ENCODE measurements at regions not wholly inside any gene's neighbourhood (a gene's known extent, or its start where the extent isn't known, plus 50 kb on each side); places are given as distances from the start of the nearest gene placed in this dataset.

DNA sequence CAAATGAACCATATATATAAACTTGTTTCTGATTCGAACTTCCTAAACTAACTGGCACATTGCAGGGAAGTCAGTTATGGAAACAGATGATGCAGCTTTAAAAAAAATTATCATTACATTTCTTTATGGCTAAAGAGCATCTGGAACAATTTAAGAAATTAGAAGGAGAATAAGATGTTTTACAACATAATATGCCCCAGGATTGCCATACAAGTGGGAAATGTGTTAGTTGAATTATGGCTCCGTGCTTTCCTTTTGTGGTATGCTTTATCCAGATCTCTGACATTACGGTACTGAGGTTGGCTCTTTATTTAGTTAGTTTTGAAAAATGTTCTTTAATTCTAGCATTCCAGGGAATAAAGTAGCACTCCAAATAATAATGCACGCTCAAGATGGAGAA, 343.0 kb upstream of the ZFP64 start:
- DNase-seq (no peak), FAIRE-seq (no peak)
- H3K36me3 ChIP-seq (ENCODE audit: control insufficient read depth in 3 of 3, insufficient read depth in 2 of 3, low read depth in 1 of 3, low read length in 3 of 3): no peaks in the 10 kb centered on the region
- no peaks in the 10 kb centered on the region for H3K9me3 ChIP-seq (ENCODE audit: control insufficient read depth in 2 of 2, insufficient read depth in 1 of 2, low read depth in 1 of 2, low read length in 1 of 2)
- H3K27me3 ChIP-seq (ENCODE audit: control insufficient read depth in 3 of 3, insufficient read depth in 3 of 3, low read length in 3 of 3): peaks cover 0 to 3% (median 2%) of the 10 kb centered on the region in 3 donors
- no peak overlapping the region for H3K27ac ChIP-seq (ENCODE audit: low read depth in 1 of 3, low read length in 2 of 3)
- no peaks in the 10 kb centered on the region for H3K4me1 ChIP-seq (ENCODE audit: control insufficient read depth in 3 of 3, insufficient read depth in 2 of 3, low read depth in 1 of 3, low read length in 2 of 3)
- H3K4me3 ChIP-seq (ENCODE audit: low read depth in 1 of 3, low read length in 3 of 3): no peak overlapping the region
- 74 to 84% (median 80%) methylated on average over 4 of the region's 4 CpGs for WGBS, 3 donors

DNA sequence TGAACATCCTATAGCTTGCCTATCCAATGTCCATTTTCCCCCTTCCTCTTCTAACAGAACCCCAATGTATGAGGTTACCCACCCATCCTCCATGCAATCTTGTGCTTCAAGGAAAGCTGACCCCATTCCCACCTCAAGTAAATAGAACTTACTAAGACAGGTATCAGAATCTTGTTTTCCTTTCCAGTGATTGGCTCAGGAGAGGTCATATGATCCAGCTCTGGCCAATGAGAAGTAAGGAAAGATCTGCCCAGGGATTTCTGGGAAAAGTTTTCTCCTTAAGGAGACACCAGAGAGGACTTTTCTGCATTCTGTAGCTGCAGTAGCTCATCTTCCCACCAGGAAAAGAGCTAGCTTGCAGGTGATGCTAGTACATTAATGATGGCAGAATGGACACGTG, 341.8 kb upstream of the ZFP64 start:
- H3K4me3 ChIP-seq (ENCODE audit: low read depth in 1 of 3, low read length in 3 of 3): no peak overlapping the region
- no peaks in the 10 kb centered on the region for H3K4me1 ChIP-seq (ENCODE audit: control insufficient read depth in 3 of 3, insufficient read depth in 2 of 3, low read depth in 1 of 3, low read length in 2 of 3)
- H3K27ac ChIP-seq (ENCODE audit: low read depth in 1 of 3, low read length in 2 of 3): no peak overlapping the region
- H3K9me3 ChIP-seq (ENCODE audit: control insufficient read depth in 2 of 2, insufficient read depth in 1 of 2, low read depth in 1 of 2, low read length in 1 of 2): no peaks in the 10 kb centered on the region
- H3K27me3 ChIP-seq (ENCODE audit: control insufficient read depth in 3 of 3, insufficient read depth in 3 of 3, low read length in 3 of 3): peaks cover 0 to 3% (median 2%) of the 10 kb centered on the region in 3 donors
- WGBS, 3 donors: 61 to 81% (median 77%) methylated on average over 1 of the region's 1 CpG
- no peaks in the 10 kb centered on the region for H3K36me3 ChIP-seq (ENCODE audit: control insufficient read depth in 3 of 3, insufficient read depth in 2 of 3, low read depth in 1 of 3, low read length in 3 of 3)
- FAIRE-seq (no peak), DNase-seq (no peak)

DNA sequence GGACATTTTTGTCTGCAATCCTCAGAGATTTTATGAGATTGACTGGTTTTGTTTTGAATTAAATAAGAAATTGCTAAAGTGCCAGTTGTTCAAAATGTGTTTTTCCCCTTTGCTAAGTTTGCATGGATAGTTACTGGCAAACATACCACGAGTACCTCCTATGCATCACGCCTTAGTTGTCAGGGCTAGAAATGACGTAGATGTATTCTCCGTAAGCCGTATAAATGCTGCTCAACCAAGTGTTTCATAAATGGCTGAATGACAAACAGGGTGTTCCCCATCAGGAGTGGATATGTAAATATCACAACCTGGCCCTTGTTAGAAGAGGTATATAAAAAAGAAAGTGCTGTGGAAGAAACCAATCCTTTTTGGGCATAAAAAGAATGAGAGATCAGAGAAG, 341.1 kb upstream of the ZFP64 start:
- no peak for FAIRE-seq
- Histone ChIP-seq H3K4me1 (ENCODE audit: control insufficient read depth in 3 of 3, insufficient read depth in 2 of 3, low read depth in 1 of 3, low read length in 2 of 3) (no peaks in the 10 kb centered on the region), H3K36me3 (ENCODE audit: control insufficient read depth in 3 of 3, insufficient read depth in 2 of 3, low read depth in 1 of 3, low read length in 3 of 3) (no peaks in the 10 kb centered on the region), H3K9me3 (ENCODE audit: control insufficient read depth in 2 of 2, insufficient read depth in 1 of 2, low read depth in 1 of 2, low read length in 1 of 2) (no peaks in the 10 kb centered on the region), H3K4me3 (ENCODE audit: low read depth in 1 of 3, low read length in 3 of 3) (no peak overlapping the region), H3K27ac (ENCODE audit: low read depth in 1 of 3, low read length in 2 of 3) (no peak overlapping the region), H3K27me3 (ENCODE audit: control insufficient read depth in 3 of 3, insufficient read depth in 3 of 3, low read length in 3 of 3) (peaks cover 0 to 3% (median 2%) of the 10 kb centered on the region in 3 donors)
- WGBS, 3 donors: 88 to 91% (median 89%) methylated on average over 5 of the region's 5 CpGs
- no peak for DNase-seq

DNA sequence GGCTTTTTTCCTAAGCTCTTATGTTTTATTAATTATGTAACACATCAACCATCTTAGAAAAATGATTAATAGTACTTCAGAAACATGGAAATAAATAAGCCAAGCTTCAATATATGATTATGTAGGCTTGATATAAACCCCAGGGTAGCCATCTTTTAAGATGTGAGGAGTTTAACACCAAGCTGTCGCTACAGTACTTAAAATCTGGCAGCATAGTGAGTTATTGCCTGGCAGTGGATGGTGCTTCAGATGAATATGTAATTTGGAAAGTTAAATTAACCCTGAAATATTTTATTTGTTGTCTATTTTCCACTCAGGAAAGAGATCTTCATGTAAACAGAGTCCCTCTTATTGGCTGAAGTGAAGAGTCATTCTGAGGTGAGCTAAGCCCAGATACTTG, 339.0 kb upstream of the ZFP64 start:
- 76 to 90% (median 85%) methylated on average over 1 of the region's 1 CpG for WGBS, 3 donors
- Histone ChIP-seq H3K36me3 (ENCODE audit: control insufficient read depth in 3 of 3, insufficient read depth in 2 of 3, low read depth in 1 of 3, low read length in 3 of 3) (no peaks in the 10 kb centered on the region), H3K4me1 (ENCODE audit: control insufficient read depth in 3 of 3, insufficient read depth in 2 of 3, low read depth in 1 of 3, low read length in 2 of 3) (no peaks in the 10 kb centered on the region), H3K27ac (ENCODE audit: low read depth in 1 of 3, low read length in 2 of 3) (no peak overlapping the region), H3K4me3 (ENCODE audit: low read depth in 1 of 3, low read length in 3 of 3) (no peak overlapping the region), H3K27me3 (ENCODE audit: control insufficient read depth in 3 of 3, insufficient read depth in 3 of 3, low read length in 3 of 3) (peaks cover 0 to 3% (median 2%) of the 10 kb centered on the region in 3 donors), H3K9me3 (ENCODE audit: control insufficient read depth in 2 of 2, insufficient read depth in 1 of 2, low read depth in 1 of 2, low read length in 1 of 2) (no peaks in the 10 kb centered on the region)
- FAIRE-seq (no peak), DNase-seq (no peak)

DNA sequence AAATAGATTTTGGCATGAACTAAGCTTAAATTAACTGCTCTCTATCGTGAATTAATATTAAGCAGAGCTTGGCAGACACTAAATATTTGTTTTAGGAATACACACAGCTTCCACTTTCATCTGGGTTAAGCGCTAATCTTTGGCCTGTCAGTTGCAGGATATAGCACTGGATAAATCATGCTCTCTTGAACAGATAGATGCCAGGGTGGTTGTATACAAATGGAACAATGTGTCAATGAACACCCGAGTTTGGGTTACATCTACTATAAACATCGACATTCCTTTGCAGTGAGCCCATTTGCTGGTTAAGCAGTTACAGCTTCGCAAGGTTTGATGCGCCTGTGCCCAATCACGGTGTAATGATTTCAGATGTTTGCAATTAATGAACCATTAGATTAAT, 338.2 kb upstream of the ZFP64 start:
- Histone ChIP-seq H3K4me3 (ENCODE audit: low read depth in 1 of 3, low read length in 3 of 3) (no peak overlapping the region), H3K9me3 (ENCODE audit: control insufficient read depth in 2 of 2, insufficient read depth in 1 of 2, low read depth in 1 of 2, low read length in 1 of 2) (no peaks in the 10 kb centered on the region), H3K4me1 (ENCODE audit: control insufficient read depth in 3 of 3, insufficient read depth in 2 of 3, low read depth in 1 of 3, low read length in 2 of 3) (no peaks in the 10 kb centered on the region), H3K27me3 (ENCODE audit: control insufficient read depth in 3 of 3, insufficient read depth in 3 of 3, low read length in 3 of 3) (peaks cover 0 to 3% (median 2%) of the 10 kb centered on the region in 3 donors), H3K27ac (ENCODE audit: low read depth in 1 of 3, low read length in 2 of 3) (no peak overlapping the region), H3K36me3 (ENCODE audit: control insufficient read depth in 3 of 3, insufficient read depth in 2 of 3, low read depth in 1 of 3, low read length in 3 of 3) (no peaks in the 10 kb centered on the region)
- DNase-seq: no peak
- 46 to 54% (median 51%) methylated on average over 7 of the region's 7 CpGs for WGBS, 3 donors
- FAIRE-seq: no peak

DNA sequence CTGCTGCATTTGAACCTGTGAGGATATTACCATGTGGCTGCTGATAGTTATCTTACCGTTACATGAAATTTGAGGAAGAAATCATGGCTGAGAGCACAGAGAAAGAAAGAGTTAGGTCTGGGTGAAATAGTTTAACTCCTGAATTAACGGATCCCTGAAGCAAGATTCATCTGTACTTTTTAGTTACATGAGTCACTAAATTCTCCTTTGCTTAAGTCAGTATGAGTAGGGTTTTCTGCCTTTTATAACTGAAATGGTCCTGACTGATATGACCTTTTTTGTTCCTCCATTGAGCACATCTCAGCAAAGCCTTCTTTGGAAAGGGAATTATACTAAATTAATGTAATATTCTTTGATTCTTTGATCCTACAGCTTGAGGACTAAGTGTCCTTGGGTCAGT, 333.3 kb upstream of the ZFP64 start:
- Histone ChIP-seq H3K4me3 (ENCODE audit: low read depth in 1 of 3, low read length in 3 of 3) (no peak overlapping the region), H3K9me3 (ENCODE audit: control insufficient read depth in 2 of 2, insufficient read depth in 1 of 2, low read depth in 1 of 2, low read length in 1 of 2) (no peaks in the 10 kb centered on the region), H3K4me1 (ENCODE audit: control insufficient read depth in 3 of 3, insufficient read depth in 2 of 3, low read depth in 1 of 3, low read length in 2 of 3) (no peaks in the 10 kb centered on the region), H3K27ac (ENCODE audit: low read depth in 1 of 3, low read length in 2 of 3) (no peak overlapping the region), H3K27me3 (ENCODE audit: control insufficient read depth in 3 of 3, insufficient read depth in 3 of 3, low read length in 3 of 3) (peaks cover 0 to under 1% (median 0%) of the 10 kb centered on the region in 3 donors), H3K36me3 (ENCODE audit: control insufficient read depth in 3 of 3, insufficient read depth in 2 of 3, low read depth in 1 of 3, low read length in 3 of 3) (no peaks in the 10 kb centered on the region)
- FAIRE-seq (no peak), DNase-seq (no peak)
- 64 to 89% (median 71%) methylated on average over 2 of the region's 2 CpGs for WGBS, 3 donors

DNA sequence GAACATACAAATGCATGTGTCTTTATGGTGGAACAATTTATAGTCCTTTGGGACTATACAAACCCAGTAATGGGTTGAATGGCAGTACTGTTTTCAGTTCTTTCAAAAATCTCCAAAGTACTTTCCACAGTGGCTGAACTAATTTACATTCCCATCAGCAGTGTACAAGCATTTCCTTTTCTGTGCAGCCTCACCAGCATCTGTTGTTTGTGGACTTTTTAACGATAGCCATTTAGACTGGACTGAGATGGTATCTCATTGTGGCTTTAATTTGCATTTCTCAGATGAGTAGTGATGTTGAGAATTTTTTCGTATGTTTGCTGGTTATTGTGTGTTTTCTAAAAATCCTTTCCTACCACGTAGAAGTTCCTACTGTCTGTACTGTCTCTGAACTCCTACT, 327.2 kb upstream of the ZFP64 start:
- Histone ChIP-seq H3K36me3 (ENCODE audit: control insufficient read depth in 3 of 3, insufficient read depth in 2 of 3, low read depth in 1 of 3, low read length in 3 of 3) (no peaks in the 10 kb centered on the region), H3K9me3 (ENCODE audit: control insufficient read depth in 2 of 2, insufficient read depth in 1 of 2, low read depth in 1 of 2, low read length in 1 of 2) (no peaks in the 10 kb centered on the region), H3K4me3 (ENCODE audit: low read depth in 1 of 3, low read length in 3 of 3) (no peak overlapping the region), H3K4me1 (ENCODE audit: control insufficient read depth in 3 of 3, insufficient read depth in 2 of 3, low read depth in 1 of 3, low read length in 2 of 3) (no peaks in the 10 kb centered on the region), H3K27me3 (ENCODE audit: control insufficient read depth in 3 of 3, insufficient read depth in 3 of 3, low read length in 3 of 3) (peaks cover 0 to 2% (median 0%) of the 10 kb centered on the region in 3 donors), H3K27ac (ENCODE audit: low read depth in 1 of 3, low read length in 2 of 3) (no peak overlapping the region)
- DNase-seq (no peak), FAIRE-seq (no peak)
- 49 to 52% (median 49%) methylated on average over 3 of the region's 3 CpGs for WGBS, 3 donors

DNA sequence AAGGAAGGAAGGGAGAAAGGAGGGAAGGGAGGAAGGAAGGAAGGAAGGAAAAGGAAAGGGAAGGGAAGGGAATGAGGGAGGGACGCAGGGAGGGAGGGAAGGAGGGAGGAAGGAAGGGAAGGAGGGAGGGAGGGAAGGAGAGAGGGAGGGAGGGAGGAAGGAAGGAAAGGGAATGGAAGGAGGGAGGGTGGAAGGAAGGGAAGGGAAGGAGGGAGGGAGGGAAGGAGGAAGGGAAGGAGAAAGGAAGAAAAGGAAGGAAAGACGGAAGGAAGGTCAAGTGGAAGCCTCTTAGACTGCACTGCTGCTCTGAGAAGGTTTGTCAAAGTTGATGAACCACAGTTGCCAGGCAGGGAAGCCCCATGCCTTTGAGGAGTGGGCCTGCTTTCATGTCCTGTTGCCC, 324.3 kb upstream of the ZFP64 start:
- DNase-seq (no peak), FAIRE-seq (no peak)
- Histone ChIP-seq H3K4me3 (ENCODE audit: low read depth in 1 of 3, low read length in 3 of 3) (no peak overlapping the region), H3K27me3 (ENCODE audit: control insufficient read depth in 3 of 3, insufficient read depth in 3 of 3, low read length in 3 of 3) (peaks cover 0 to 6% (median 0%) of the 10 kb centered on the region in 3 donors), H3K9me3 (ENCODE audit: control insufficient read depth in 2 of 2, insufficient read depth in 1 of 2, low read depth in 1 of 2, low read length in 1 of 2) (no peaks in the 10 kb centered on the region), H3K36me3 (ENCODE audit: control insufficient read depth in 3 of 3, insufficient read depth in 2 of 3, low read depth in 1 of 3, low read length in 3 of 3) (no peaks in the 10 kb centered on the region), H3K27ac (ENCODE audit: low read depth in 1 of 3, low read length in 2 of 3) (no peak overlapping the region), H3K4me1 (ENCODE audit: control insufficient read depth in 3 of 3, insufficient read depth in 2 of 3, low read depth in 1 of 3, low read length in 2 of 3) (no peaks in the 10 kb centered on the region)
- WGBS, 3 donors: 66 to 83% (median 72%) methylated on average over 2 of the region's 2 CpGs

DNA sequence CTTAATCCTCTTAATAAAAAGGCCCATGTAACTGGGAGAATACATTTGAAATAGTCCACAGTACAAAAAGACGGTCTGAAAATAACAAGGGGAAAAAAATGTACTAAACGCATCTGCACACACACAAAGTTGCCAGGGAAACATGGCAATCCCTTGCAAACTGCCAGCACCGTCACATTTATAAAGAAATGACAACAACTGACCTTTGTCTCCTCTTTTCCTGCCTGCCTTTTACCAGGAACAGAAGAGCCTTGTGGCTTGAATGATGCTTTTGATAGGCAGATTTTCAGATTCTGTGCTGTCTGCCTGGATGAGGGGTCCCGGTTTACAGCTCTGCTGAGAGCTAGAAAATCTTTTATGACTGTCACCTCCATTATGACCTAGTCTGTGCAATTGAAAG, 308.6 kb upstream of the ZFP64 start:
- Histone ChIP-seq H3K27me3 (ENCODE audit: control insufficient read depth in 3 of 3, insufficient read depth in 3 of 3, low read length in 3 of 3) (no peaks in the 10 kb centered on the region), H3K4me1 (ENCODE audit: control insufficient read depth in 3 of 3, insufficient read depth in 2 of 3, low read depth in 1 of 3, low read length in 2 of 3) (no peaks in the 10 kb centered on the region), H3K27ac (ENCODE audit: low read depth in 1 of 3, low read length in 2 of 3) (no peak overlapping the region), H3K36me3 (ENCODE audit: control insufficient read depth in 3 of 3, insufficient read depth in 2 of 3, low read depth in 1 of 3, low read length in 3 of 3) (no peaks in the 10 kb centered on the region), H3K4me3 (ENCODE audit: low read depth in 1 of 3, low read length in 3 of 3) (no peak overlapping the region), H3K9me3 (ENCODE audit: control insufficient read depth in 2 of 2, insufficient read depth in 1 of 2, low read depth in 1 of 2, low read length in 1 of 2) (peaks cover 0 to 2% of the 10 kb centered on the region in 2 donors)
- 10 to 39% (median 26%) methylated on average over 4 of the region's 4 CpGs for WGBS, 3 donors
- no peak for FAIRE-seq
- peak in 1 of 2 donors; percentile 60 for DNase-seq
